Neutrophil (primary cell): ENCODE measurements at regions not wholly inside any gene's neighbourhood (a gene's known extent, or its start where the extent isn't known, plus 50 kb on each side); places are given as distances from the start of the nearest gene placed in this dataset.
"Not testable (repeated sequence)": the region's sequence is repeated elsewhere in the genome, so short reads cannot be mapped to it uniquely, and the experiment has no call there.

Experiments
- H3K27ac ChIP-seq: fragments of 200-600 bp; sonication (generic); 2 replicates; pipeline ENCODE4 v1.5.1; 2016; ENCODE audit warnings: mild to moderate bottlenecking, moderate library complexity
- H3K27me3 ChIP-seq: fragments of 200-600 bp; sonication (generic); 2 replicates; pipeline ENCODE4 v1.6.0; 2016; ENCODE audit warnings: mild to moderate bottlenecking
- H3K36me3 ChIP-seq: fragments of 200-600 bp; sonication (generic); 2 replicates; pipeline ENCODE4 v1.5.1; 2017
- H3K4me1 ChIP-seq, 2 experiments: fragments of 200-600 bp in 1 of 2; sonication (generic) in 1 of 2; 1 replicate in 1 of 2; 2 replicates in 1 of 2; pipeline versions ENCODE4 v1.5.1 to v1.6.1; 2013 to 2016; ENCODE audit warnings: low read depth in 1 of 2, low read length in 1 of 2, mild to moderate bottlenecking in 1 of 2, moderate library complexity in 1 of 2; ENCODE audit not compliant: control insufficient read depth in 1 of 2, insufficient read depth in 1 of 2
- H3K4me3 ChIP-seq, 2 experiments: fragments of 200-600 bp in 1 of 2; sonication (generic) in 1 of 2; 1 replicate in 1 of 2; 2 replicates in 1 of 2; pipeline ENCODE4 v1.5.1; 2013 to 2016; ENCODE audit warnings: low read depth in 1 of 2, low read length in 1 of 2, mild to moderate bottlenecking in 1 of 2, moderate library complexity in 1 of 2
- H3K9me3 ChIP-seq: fragments of 200-600 bp; sonication (generic); 2 replicates; pipeline ENCODE4 v1.5.1; 2016
- TF ChIP-seq, protein P1 (sequence below): fragments of 200-600 bp; sonication (generic); IDR thresholded peaks from 2 replicates; pipeline ENCODE4 v1.5.1; 2016; ENCODE audit warnings: antibody characterized with exemption

DNA sequence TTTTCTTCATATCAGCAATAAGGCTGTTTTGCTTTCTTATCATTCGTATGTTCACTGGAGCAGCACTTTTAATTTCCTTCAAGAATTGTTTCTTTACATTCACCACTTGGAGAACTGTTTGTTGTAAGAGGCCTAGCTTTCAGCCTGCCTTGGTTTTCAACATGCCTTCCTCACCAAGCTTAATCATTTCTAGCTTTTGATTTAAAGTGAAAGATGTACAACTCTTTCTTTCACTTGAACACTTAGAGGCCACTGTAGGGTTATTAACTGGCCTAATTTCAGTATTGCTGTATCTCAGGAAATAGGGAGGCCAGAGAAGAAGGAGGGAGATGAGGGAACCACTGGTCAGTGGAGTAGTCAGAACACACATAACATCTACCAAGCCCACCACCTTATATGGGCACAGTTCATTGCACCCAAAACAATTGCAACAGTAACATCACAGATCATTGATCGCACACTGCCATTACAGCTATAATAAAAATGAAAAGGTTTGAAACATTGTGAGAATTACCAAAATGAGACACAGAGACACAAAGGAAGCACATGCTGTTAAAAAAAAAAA, 181.4 kb upstream of the TUBA3C start:
- no peak overlapping the region for H3K4me3 ChIP-seq
- no peaks in the 10 kb centered on the region for H3K4me1 ChIP-seq
- H3K27ac ChIP-seq, result no peak overlapping the region
- TF ChIP-seq, protein P1, sequence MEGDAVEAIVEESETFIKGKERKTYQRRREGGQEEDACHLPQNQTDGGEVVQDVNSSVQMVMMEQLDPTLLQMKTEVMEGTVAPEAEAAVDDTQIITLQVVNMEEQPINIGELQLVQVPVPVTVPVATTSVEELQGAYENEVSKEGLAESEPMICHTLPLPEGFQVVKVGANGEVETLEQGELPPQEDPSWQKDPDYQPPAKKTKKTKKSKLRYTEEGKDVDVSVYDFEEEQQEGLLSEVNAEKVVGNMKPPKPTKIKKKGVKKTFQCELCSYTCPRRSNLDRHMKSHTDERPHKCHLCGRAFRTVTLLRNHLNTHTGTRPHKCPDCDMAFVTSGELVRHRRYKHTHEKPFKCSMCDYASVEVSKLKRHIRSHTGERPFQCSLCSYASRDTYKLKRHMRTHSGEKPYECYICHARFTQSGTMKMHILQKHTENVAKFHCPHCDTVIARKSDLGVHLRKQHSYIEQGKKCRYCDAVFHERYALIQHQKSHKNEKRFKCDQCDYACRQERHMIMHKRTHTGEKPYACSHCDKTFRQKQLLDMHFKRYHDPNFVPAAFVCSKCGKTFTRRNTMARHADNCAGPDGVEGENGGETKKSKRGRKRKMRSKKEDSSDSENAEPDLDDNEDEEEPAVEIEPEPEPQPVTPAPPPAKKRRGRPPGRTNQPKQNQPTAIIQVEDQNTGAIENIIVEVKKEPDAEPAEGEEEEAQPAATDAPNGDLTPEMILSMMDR, result no peak
- H3K9me3 ChIP-seq, result no peaks in the 10 kb centered on the region
- no peaks in the 10 kb centered on the region for H3K27me3 ChIP-seq
- no peaks in the 10 kb centered on the region for H3K36me3 ChIP-seq

DNA sequence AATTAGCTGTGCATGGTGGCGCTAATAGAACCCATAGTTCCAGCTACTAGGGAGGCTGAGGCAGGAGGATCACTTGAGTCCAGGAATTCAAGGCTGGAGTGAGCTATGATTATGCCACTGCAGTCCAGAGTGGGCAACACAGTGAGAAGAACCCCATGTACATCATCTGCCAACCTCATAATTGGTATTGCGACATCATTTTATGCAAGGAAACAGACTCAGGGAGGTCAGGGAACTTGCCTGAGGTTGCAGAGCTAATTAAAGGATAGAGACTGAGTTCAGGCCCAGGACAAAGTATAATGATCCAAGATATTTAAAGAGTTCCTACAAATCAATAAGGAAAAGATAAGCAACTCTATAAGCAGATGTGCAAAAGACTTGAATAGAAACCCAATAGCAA, 178.1 kb upstream of the TUBA3C start:
- not testable (repeated sequence) for H3K27ac ChIP-seq, H3K4me3 ChIP-seq, H3K9me3 ChIP-seq, H3K27me3 ChIP-seq, H3K36me3 ChIP-seq, H3K4me1 ChIP-seq

DNA sequence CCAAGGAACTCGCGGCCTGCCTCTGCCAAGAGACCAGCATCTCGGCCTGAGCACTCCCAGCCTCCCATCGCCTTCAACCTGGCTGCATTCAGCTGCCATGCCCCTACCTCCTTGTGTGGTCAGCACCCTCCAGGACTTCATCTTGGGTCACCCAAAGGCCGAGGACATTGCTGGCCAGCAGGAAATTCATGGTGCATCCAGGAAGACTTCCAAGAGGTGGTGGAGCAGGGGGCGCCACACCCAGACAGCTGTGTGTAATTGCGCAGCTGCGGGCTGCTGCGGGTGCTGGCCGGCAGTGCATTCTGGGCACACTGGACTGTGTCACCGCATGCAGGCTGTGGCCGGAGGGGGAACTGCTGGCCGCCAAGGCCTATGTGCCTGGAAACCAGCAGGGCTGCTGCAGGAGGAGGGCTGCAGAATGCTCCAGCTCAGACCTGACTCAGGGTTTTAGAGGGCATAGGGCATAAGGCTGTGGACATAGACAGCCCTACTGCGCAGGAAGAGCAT, 164.3 kb upstream of the TUBA3C start:
- Histone ChIP-seq H3K9me3 (no peaks in the 10 kb centered on the region), H3K27me3 (peaks cover 19% of the 10 kb centered on the region), H3K27ac (no peak overlapping the region), H3K4me1 (no peaks in the 10 kb centered on the region), H3K36me3 (no peaks in the 10 kb centered on the region), H3K4me3 (no peak overlapping the region)
- TF ChIP-seq, protein P1, result no peak

DNA sequence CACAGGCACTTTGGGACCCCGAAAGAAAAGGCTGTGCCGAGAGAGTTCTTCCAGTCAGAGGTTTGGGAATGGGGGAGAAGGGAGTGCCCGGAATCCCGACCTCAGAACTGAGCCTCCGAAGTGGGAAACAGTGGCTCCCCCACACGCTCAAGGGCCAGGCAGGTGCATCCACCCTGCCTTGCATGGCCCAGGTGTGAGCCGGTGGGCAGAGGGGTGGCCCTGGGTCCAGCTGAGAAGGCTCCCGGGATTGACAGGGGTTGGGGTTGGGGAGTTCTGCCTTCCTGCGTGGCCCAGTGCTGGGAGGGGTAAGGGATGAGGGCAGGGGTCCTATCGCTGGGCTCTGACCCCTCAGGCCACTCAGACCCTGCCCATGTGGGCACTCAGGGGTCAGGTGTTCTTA, 163.5 kb upstream of the TUBA3C start:
- TF ChIP-seq, protein P1, result no peak
- Histone ChIP-seq H3K27me3 (peaks cover 19% of the 10 kb centered on the region), H3K9me3 (no peaks in the 10 kb centered on the region), H3K27ac (no peak overlapping the region), H3K4me1 (no peaks in the 10 kb centered on the region), H3K36me3 (no peaks in the 10 kb centered on the region), H3K4me3 (no peak overlapping the region)

DNA sequence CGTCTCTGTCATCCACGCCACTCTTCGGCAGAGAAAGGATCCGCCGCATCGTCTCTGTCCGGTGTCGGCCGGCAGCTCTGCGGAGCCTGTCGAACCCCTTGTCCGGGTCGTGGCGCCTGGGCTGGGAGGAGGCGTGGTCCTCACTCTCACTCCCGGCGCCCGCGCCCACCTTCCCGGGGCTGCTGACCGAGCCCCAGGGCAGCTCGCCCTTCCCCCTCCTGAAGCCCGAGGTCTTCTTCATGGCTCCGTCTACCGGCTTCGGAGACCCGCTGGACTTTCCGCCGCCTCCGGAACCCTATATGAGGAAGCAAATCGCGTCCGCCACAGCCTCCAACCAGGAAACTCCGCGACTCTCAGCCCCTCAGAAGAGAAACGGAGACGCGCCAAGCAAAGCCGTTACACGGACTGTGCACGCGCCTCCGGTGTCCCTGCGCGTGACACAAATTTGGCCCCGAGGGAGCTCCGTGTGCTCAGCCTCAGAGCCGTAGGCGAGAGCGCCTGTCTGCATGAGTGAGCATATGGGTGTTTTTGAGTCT, 163.0 kb upstream of the TUBA3C start:
- Histone ChIP-seq H3K27me3 (peaks cover 19% of the 10 kb centered on the region), H3K4me3 (peak overlapping the region in 1 of 2 experiments; percentile 39)
- not testable (repeated sequence) for H3K36me3 ChIP-seq, H3K9me3 ChIP-seq, H3K4me1 ChIP-seq, H3K27ac ChIP-seq

DNA sequence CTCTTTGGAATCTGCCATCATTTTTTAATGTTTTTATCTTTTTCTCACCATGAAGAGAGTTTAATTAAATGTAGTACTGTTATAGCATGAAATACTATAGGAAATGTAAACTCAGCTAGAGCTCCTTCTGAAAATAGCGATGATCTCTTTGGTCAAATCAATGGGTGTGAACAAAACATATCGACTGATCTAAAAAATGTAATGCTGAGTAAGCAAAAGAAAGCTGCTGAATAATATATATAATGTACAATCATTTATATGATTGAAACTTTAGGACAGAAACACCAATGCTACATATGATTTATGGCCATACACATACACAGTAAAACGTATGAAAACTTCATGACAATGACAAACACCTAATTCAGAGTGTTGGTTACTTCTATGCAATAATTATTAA, 150.8 kb upstream of the TUBA3C start:
- H3K27me3 ChIP-seq, result no peaks in the 10 kb centered on the region
- no peak overlapping the region for H3K27ac ChIP-seq
- H3K36me3 ChIP-seq, result no peaks in the 10 kb centered on the region
- H3K4me1 ChIP-seq, result no peaks in the 10 kb centered on the region
- TF ChIP-seq, protein P1, result no peak
- H3K4me3 ChIP-seq, result no peak overlapping the region
- no peaks in the 10 kb centered on the region for H3K9me3 ChIP-seq
